Right atrium auricular region (tissue), 2 donors: ENCODE measurements at regions not wholly inside any gene's neighbourhood (a gene's known extent, or its start where the extent isn't known, plus 50 kb on each side); places are given as distances from the start of the nearest gene placed in this dataset.
"Not testable (repeated sequence)": the region's sequence is repeated elsewhere in the genome, so short reads cannot be mapped to it uniquely, and the experiment has no call there.

Source experiments
- DNase-seq: peaks from one replicate; pipeline ENCODE4 v3.0.0-alpha.2; 2019; ENCODE audit warnings: low spot score
- H3K27ac ChIP-seq, 2 donors: fragments of 200-600 bp; sonication (generic); 1 replicate in 1 of 2; 2 replicates in 1 of 2; pipeline ENCODE4 v1.5.1; 2016 to 2019
- H3K27me3 ChIP-seq, 2 donors: fragments of 200-600 bp; sonication (generic); one replicate each; pipeline versions ENCODE4 v1.5.1 to v1.6.0; 2017 to 2019
- H3K36me3 ChIP-seq: fragments of 200-600 bp; sonication (generic); one replicate; pipeline ENCODE4 v1.5.1; 2016
- H3K4me1 ChIP-seq, 2 donors: fragments of 200-600 bp; sonication (generic); one replicate each; pipeline versions ENCODE4 v1.5.1 to v1.6.0; 2017 to 2019
- H3K4me3 ChIP-seq, 2 donors: fragments of 200-600 bp; sonication (generic); 1 replicate in 1 of 2; 2 replicates in 1 of 2; pipeline ENCODE4 v1.5.1; 2017 to 2019; ENCODE audit warnings: mild to moderate bottlenecking in 1 of 2, moderate library complexity in 1 of 2
- H3K9me3 ChIP-seq, 2 donors: fragments of 200-600 bp; sonication (generic); one replicate each; pipeline ENCODE4 v1.5.1; 2019
- CTCF ChIP-seq, 2 donors: fragments of 200-600 bp; sonication (generic); IDR thresholded peaks; one replicate each; pipeline ENCODE4 v1.5.1; 2019; ENCODE audit warnings: antibody characterized with exemption in 2 of 2

- Histone ChIP-seq H3K27ac (no peak overlapping the region), H3K4me1 (no peaks in the 10 kb centered on the region), H3K27me3 (no peaks in the 10 kb centered on the region), H3K36me3 (no peaks in the 10 kb centered on the region), H3K4me3 (no peak overlapping the region), H3K9me3 (peaks cover 0 to 6% of the 10 kb centered on the region in 2 donors)
- no peak for TF ChIP-seq CTCF (IDR thresholded peaks at IDR 0.05)
- DNase-seq: no peak
These were observed 268.8 kb downstream of the TTC8 start for GRCh38 chr14:89093083-89093730.

- no peak for DNase-seq
- H3K27ac ChIP-seq: no peak overlapping the region
- no peak for TF ChIP-seq CTCF (IDR thresholded peaks at IDR 0.05)
- H3K9me3 ChIP-seq: peaks cover 0 to 6% of the 10 kb centered on the region in 2 donors
- no peaks in the 10 kb centered on the region for H3K27me3 ChIP-seq
- H3K4me3 ChIP-seq: no peak overlapping the region
- no peaks in the 10 kb centered on the region for H3K36me3 ChIP-seq
- no peaks in the 10 kb centered on the region for H3K4me1 ChIP-seq
These were observed 270.6 kb downstream of the TTC8 start for GRCh38 chr14:89095036-89095435.

GRCh38 chr14:89096946-89097345, 272.5 kb downstream of the TTC8 start:
- no peak overlapping the region for H3K27ac ChIP-seq
- no peaks in the 10 kb centered on the region for H3K27me3 ChIP-seq
- no peaks in the 10 kb centered on the region for H3K36me3 ChIP-seq
- H3K9me3 ChIP-seq: peaks cover 0 to 6% of the 10 kb centered on the region in 2 donors
- no peak for DNase-seq
- H3K4me1 ChIP-seq: no peaks in the 10 kb centered on the region
- no peak for TF ChIP-seq CTCF (IDR thresholded peaks at IDR 0.05)
- no peak overlapping the region for H3K4me3 ChIP-seq

- H3K27ac ChIP-seq: no peak overlapping the region
- H3K4me3 ChIP-seq: no peak overlapping the region
- TF ChIP-seq CTCF (IDR thresholded peaks at IDR 0.05): no peak
- no peak for DNase-seq
- no peaks in the 10 kb centered on the region for H3K9me3 ChIP-seq
- H3K4me1 ChIP-seq: no peaks in the 10 kb centered on the region
- H3K36me3 ChIP-seq: no peaks in the 10 kb centered on the region
- no peaks in the 10 kb centered on the region for H3K27me3 ChIP-seq
These were observed 273.8 kb downstream of the TTC8 start for GRCh38 chr14:89098254-89098653.

GRCh38 chr14:89104171-89104817, 279.8 kb downstream of the TTC8 start:
- not testable (repeated sequence) for H3K27me3 ChIP-seq, DNase-seq, H3K9me3 ChIP-seq, H3K4me1 ChIP-seq, H3K36me3 ChIP-seq, H3K4me3 ChIP-seq, H3K27ac ChIP-seq

GRCh38 chr14:89104861-89105260, 280.4 kb downstream of the TTC8 start:
- not testable (repeated sequence) for H3K36me3 ChIP-seq, H3K27me3 ChIP-seq, H3K4me1 ChIP-seq, DNase-seq, H3K27ac ChIP-seq, H3K4me3 ChIP-seq, H3K9me3 ChIP-seq
